ENCODE measurements at regions not wholly inside any gene's neighbourhood (a gene's known extent, or its start where the extent isn't known, plus 50 kb on each side); places are given as distances from the start of the nearest gene placed in this dataset.
"Not testable (repeated sequence)": the region's sequence is repeated elsewhere in the genome, so short reads cannot be mapped to it uniquely, and the experiment has no call there.

DNA sequence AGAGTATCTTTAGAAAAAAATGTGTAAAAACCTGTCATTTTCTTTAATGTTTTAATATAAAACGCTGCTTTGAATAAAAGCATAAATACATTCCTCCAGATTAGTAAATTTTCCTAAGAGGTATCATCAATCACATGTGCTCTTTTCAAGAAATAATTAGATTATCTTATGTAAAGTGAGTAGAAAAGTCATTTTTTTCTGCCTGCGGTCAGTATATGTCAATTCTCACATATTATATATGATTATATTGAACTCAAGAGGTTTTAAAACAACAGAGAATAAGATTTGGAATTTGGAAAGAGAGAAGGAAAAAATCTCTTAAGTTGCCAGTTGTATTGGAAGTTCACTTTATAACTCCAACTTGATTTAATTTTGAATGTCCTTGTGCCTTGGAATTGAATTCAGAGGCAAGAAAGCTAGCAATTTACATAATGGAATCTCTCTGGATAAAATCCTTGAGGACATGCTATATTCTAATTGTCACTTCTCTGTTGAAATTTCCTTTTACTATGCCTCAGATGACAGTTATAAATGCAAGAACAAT lies 740.1 kb upstream of the SPRY2 start:
- no peak for DNase-seq

DNA sequence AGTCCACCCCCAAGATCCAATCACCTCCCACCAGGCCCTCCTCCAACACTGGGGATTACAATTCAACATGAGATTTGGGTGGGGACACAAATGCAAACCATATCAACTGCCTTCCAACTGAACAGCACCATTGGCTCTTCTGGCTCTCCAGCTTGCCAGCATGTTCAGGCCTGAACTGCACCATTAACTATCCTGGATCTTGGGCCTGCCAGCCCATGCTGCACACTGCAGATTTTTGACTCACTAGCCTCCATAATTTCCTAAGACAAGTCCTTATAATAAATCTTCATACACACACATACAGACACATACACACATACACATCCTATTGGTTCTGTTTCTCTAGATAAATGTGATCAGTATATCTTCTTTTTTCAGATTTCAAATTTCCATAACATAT lies 737.1 kb upstream of the SPRY2 start:
- no peak for DNase-seq

DNA sequence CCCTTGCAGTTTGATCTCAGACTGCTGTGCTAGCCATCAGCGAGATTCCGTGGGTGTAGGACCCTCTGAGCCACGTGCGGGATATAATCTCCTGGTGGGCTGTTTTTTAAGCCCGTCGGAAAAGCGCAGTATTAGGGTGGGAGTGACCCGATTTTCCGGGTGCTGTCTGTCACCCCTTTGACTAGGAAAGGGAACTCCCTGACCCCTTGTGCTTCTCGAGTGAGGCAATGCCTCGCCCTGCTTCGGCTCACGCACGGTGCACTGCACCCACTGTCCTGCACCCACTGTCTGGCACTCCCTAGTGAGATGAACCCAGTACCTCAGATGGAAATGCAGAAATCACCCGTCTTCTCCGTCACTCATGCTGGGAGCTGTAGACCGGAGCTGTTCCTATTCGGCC lies 728.9 kb upstream of the SPRY2 start:
- not testable (repeated sequence) for DNase-seq

DNA sequence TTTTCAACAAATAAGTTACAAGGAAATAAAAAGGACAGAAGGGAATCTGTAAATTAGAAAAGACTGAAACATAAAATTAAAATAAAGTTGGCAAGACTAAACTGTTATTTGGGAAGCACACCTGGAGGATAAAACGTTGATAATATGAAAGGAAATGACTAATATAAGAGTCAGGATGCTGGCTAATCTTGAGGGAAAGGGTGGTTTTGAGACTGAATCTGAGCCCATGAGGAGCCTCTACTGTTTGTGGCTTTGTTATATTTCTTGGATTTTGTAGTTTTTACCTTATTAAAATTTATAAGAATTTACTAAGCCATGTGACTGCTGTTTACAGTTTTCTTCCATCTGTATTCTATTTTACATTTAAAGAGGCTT lies 718.0 kb upstream of the SPRY2 start:
- DNase-seq: no peak

DNA sequence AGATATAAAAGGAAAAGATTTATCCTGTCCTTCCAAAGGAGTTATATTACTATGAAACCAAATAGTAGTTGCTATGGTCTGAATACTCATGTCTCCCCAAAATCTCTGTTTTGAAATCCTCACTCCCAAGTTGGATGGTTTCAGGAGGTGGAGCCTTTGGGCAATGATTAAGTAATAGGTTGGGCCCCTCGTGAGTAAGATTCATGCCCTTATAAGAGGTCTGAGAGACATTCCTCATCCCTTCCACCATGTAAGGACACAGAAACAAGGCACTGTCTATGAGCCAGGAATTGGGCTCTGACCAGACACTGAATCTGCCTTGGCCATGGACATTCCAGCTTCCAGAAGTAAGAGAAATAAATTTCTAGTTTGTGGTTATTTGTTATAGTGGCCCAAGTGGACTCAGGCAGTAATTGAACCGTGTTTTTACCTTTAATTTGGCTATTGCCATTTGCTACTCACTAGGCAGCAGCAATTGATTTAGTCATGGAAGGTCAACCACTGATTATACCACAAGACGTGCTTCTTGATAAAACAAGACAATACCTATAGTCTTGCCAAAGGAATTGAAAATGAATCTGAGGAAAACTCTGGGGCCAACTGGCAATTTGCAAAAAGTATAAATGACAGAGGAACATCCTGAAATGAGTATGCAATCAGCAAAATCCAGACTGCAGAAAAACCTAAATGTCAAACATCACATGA lies 717.4 kb upstream of the SPRY2 start:
- no peak for DNase-seq

DNA sequence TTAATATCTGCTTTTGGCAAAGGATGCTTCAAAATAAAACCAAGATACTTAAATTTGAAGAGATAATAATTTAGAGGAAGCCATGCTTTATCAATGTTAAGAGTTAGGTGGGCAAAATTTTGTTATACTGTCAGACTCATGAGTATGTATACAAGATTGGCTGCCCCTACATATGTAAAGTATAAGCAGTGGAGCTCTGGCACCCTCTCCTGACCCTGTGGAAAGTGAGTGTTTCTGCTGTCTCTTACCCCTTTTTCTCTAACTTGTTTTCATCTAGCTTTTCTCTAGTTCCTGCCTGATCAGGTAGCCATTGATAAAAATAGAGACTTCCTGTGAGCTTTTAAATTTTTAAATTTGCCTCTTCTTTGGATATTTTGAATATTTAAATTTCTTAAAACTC lies 710.9 kb upstream of the SPRY2 start:
- DNase-seq: no peak

DNA sequence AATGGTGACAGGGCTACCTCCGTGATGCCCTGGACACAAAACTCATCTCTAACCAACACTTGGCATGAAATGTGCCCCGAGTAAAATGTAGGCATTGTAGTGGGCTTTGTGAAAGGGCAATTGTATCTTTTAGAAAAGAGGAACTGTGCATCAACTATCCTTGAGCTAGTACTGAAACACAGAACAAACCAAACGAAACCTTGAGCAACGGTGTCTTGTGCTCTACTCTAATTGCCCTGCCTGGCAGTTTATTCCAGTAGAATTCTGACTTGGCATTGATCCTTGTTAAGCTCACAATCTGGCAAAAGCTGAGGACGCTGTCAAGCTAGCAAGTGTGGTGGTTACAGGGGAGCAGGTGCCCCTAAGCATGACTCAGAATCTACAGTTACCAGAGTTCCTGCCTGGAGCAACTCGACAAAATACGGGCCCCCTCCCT lies 707.1 kb upstream of the SPRY2 start:
- DNase-seq: no peak

DNA sequence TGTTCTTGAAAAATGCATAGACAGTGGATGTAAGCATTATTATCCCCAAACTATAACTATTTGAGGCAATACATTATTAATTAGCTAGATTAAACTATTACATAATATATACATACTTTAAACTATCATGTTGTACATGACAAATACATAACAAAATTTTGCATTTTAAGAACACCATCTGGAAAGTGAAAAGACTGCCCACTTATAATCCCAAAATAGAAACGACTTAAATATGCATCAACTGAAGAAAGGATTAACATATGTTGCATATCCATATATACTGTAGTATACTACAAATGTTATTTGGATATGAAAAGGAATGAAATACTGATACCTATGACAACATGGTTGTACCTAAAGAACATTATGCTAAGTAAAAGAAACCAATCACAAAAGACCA lies 700.8 kb upstream of the SPRY2 start:
- DNase-seq: no peak

DNA sequence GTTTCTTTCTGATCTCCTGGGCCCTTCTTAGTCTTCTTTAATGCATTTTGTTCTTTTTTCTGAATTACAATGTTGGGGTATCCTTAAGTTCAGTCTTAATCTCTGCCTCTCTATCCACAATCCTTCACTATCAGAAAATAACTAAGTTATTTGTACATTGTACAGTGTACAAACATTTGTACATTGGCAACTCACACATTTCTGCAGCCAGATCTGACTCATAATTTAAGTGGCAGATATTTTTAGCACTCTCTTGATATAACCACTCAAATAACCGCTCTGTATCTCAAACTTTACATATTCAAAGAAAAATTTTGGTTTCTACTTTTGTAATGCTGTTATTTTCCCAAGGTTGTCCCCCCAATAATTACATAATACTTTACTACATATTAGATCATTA lies 691.1 kb upstream of the SPRY2 start:
- DNase-seq: no peak

DNA sequence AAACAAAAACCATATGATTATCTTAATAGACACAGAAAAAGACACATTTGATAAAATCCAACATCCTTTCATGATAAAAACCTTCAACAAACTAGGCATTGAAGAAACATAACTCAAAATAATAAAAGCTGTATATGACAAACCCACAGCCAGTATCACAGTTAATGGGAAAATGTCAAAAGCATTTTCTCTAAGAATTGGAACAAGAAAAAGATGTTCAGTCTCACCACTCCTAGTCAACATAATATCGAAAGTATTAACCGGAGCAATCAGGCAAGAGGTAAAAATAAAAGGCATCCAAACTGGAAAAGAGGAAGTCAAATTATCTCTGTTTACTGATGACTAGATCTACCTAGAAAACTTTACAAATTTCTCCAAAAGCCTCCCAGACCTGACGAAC lies 684.2 kb upstream of the SPRY2 start:
- DNase-seq: no peak

DNA sequence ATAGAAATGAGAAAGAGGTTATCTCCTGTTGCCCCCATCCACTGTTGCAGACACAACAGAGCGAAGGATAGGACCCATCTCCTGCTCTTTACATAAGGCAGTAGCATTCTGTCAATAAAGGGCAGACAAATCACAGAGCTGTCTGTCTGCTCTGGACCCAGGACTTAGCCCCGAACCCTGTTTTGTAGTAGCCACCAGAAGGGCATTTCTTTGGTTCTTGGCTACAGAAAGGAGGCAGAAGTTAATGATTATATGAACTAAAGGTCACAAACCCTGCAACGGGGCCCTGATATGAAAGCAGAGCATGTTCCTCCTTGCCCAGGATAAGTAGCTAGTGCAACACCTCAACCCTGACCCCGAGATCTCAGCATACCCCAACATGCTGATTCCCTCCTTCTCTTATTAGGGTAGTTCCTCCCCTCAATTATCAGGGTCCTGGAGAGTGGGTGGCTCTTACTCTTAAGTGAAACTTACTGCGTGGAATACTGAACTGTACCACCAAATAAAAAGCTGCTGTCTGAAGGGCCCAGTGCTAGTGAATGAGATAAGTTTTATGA lies 680.4 kb upstream of the SPRY2 start:
- no peak for DNase-seq

DNA sequence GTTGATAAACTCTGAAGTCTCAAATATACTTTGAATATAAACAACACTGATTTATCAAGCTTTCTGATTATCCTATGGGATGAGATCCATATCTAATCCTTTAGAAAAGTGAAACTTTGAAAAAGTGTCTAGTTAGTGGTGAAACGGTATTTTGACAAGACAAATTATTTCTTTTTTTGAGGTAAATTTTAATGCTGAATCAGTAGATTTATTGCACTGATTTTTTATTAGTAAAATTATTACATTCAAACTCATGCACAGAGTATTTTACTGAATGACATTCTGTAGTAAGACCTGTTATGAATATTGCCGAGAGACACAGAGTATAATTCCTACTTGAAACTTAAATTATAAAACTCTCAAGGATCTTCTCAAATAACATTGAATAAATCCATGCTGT lies 679.1 kb upstream of the SPRY2 start:
- no peak for DNase-seq

DNA sequence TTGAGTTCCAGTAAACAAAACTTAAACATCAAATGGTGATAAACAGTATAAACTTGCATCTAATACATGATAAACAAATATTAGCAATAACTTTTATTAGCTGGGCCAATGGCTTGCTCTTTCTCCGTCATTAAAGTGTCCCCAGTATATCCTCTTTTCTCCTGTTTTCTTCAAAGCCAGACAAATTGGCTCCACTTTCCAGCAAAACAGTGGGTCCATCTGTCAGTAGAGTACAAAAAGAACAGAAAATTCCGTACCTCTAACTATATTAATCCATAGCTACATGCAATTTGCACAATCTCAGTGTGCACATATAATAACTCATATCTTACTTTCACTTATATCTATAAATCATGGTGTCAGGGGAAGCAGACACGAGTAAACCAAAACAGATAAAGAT lies 678.0 kb upstream of the SPRY2 start:
- DNase-seq: no peak

DNA sequence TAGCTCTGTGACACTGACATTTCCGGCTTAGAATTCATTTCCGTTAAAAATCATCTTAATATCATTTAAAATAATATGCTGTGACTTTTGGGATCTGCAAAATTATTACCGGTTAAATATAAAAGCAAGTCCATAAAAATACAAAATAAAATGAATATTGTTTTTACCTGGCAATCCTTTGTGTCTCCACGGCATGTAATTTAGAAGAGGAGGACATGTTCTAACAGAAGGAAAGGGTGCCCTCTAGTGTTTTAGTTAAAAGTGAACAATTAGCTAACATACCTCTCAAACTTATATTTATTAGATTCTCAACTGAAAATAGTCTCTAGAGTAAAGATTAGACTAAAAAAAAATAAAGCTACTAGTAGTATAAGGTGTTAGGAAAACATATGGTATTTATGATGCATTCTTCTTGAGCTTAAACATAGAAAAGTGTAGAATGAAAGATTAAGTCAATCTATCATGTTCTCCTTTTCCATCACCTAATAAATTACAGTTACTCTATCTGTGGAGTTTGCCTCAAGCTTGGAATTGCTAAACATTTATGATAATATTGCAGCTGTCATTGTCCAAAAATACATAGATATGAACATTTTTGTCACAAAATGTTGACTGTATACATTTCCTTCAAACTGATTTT lies 676.7 kb upstream of the SPRY2 start:
- no peak for DNase-seq

DNA sequence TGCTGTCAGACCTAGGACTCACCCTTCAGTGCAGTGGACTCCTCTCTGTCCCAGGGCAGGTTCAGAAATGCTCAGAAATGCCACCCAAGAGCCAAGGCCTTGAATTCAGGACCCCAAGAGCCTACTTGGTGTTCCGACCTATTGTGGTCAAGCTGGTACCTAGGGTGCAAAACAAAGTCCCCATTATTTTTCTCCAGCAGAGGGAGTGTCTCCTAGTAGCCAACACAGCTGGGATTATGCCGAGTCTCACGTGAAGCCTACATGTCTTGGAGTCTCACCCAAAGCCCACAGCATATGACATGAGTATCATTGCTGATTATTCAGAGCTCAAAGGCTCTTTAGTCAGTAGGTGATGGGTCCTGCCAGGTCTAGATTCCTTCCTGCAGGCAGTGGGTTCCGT lies 671.1 kb upstream of the SPRY2 start:
- no peak for DNase-seq

DNA sequence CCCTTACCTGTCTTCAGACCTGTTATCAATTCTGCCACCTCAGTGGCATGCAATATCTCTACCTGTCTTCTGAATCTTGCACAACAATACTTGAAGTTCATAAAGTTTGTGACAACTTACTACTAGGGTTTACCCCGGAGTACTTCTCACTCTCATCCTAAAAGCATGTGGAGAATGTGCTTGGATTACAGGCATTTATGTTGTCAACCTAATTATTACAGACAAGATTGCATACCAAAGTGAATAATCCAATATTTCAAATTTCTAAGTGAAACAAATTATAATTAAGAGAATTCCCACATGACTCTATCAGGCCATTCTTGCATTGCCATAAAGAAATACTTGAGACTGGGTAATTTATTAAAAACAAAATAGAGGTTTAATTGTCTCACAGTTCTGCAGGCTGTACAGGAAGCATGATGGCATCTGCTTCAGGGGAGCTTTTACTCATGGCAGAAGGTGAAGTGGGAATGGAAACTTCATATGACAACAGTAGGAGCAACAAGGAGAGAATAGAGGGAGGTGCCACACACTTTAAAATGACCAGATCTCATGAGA lies 661.0 kb upstream of the SPRY2 start:
- no peak for DNase-seq

DNA sequence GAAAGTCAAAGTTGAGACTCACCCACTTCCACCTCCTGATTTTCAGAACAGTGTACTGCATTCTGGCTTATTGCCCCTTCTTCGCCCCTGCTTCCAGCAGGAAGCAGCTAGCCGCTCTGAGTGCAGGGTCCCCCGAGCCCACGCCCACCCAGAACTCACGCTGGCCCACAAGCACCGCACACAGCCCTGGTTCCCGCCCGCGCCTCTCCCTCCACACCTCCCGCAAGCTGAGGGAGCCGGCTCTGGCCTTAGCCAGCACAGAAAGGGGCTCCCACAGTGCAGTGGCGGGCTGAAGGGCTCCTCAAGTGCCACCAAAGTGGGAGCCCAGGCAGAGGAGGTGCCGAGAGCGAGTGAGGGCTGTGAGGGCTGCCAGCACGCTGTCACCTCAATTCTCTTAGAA lies 657.7 kb upstream of the SPRY2 start:
- DNase-seq: not testable (repeated sequence)

DNA sequence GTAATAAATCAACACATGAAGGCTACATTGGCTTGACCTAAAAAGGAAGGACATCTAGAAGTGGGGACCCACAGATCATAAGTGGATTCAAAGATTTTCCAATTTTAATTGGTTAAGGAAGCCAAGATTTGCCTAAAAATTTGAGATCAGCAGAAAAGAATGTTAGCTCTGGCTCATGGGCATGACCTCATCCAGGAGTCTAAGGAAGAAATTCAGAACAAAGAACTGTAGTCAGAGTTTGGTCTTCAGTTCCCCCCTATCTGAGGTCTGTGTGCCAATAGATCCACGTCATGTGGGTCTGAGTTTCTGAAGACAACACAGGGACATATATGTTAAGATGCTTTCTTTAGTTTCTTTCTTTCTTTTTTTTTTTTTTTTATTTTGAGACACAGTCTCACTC lies 648.8 kb upstream of the SPRY2 start:
- no peak for DNase-seq

DNA sequence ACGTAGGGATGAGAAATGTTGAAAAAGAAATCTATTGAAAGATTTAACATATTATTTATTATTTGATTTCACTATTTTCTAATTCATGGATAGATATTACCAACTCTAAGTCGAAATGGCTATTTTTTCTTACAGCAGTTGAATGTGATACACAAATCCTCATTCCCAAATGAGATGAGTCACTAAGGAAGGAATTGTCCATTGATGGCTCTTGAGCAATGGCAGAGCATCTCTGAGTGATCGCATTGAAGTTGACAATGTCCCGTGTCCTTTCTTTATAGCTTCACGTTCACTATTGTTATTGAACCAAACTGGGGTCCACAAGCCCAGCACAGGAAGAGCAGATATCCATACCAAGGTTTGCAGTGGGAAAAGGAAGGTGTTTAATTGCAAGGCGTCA lies 648.3 kb upstream of the SPRY2 start:
- DNase-seq: no peak

DNA sequence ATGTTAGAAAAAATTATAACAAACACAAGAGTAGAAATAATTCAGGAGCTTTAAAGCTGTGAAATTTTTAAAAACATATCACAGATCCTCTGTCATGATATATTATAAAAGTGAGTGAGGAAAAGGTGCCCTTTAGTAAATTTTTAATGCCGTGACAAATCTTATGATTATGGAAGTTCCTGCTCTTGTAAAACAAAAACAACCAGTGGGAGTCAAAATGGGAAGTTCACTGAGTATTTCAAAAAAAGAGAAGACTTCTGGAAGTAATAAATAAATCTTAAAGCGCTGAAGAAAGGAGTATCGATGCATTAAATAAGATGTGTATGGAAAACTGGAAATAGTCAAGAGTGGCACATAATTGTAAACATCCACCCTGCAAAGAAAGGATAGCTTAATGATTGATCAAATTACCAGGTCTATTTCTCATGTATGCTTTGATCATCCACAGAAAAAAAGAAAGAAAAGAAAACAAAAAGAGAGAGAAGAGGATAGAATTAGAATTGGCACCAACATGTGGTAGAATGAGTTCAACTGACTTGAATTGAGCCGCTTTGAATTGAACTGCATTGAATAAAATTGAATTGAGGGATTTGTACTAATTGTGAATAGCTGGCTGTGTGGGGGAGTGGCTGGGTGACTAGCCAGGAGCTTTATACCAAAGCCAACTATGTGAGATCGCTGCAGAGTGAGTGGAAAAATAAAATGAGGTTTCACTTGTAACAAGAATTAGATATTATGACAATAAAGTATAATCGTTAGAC lies 647.6 kb upstream of the SPRY2 start:
- DNase-seq: no peak

DNA sequence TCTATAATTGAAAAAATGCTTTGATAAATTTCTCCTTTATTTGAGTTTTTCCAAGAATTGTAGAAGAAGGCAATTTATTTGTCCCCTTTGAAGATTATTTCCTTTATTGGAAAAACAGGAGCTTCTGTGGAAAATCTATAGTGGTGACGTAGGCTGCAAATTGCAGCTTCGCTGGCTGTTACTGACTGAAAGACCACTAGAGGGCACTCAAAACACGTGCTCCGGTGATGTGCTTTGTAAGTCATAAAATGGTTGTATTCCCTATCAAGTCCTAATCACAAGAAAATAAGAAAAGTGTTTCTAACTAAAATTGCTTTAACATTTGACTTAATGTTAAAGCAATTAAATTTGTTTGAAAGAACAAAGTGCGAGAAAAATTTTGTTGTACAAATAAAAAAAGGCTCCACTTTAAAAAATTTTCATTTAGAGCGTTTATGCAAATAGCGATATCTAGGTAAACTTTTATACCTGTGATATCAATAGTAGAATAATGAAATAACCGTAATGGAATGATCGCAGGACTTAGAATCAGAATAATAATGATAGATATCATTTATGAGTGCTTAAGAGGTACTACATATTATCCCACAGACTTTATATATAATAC lies 638.2 kb upstream of the SPRY2 start:
- peak; percentile 5 for DNase-seq

DNA sequence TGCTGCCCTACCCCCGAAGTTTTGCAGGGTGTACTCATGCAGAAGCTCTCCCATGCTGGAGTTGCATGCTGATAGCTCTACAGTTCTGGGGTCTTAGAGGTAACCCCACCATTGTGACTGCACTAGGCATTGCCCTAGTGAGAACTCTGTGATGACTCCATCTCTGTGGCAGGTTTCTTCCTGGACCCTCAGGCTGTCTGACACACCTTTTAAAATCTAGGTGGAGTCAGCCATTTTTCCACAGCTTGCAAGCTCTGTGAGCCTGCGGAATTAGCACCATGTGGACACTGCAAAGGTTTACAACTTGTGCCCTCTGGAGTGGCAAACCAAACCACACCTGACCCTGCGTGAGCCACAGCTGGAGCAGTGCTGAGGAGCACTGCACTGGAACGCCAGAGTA lies 636.2 kb upstream of the SPRY2 start:
- DNase-seq: no peak

DNA sequence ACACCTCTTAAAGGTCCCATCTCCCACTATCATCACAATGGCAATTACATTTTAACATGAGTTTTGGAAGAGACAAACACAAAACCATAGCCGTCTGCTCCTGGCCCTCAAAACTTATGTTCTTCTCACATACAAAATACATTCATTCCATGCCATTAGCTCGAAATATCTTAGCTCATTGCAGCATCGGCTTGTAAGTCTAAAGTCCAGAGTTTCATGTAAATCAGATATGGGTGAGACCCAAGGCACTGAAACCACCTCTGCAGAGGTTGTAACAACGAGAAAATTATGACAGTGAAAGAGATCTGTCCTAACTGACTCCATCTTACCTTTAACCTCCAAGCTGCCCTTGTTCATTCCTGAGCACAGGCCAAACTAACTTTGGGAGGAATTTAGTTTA lies 635.0 kb upstream of the SPRY2 start:
- DNase-seq: no peak

All from stimulated activated CD4-positive, alpha-beta T cell treated with anti-CD3 and anti-CD28 coated beads, Interleukin-4, amount 100 ng/mL, for 24 hours (primary cell).